ENCODE measurements at regions not wholly inside any gene's neighbourhood (a gene's known extent, or its start where the extent isn't known, plus 50 kb on each side); places are given as distances from the start of the nearest gene placed in this dataset.

DNA sequence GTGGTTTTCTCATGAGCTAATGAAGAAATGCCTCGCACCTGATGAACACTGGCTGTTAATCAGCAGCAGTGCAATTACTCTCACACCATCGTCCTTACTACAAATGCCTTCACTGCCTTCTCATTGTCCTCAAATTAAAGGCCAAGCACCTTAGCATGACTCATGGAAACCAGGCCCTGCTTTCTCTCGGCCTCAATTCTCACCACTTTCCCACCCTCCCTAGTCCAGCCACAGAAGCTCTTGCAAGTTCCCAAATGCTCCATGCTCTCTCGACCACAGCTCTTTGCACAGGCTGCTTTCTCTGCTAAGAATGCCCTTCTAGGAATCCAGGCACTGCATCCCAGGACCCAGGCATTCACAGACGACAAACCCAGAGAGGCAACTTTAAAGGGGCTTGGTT is 94.6 kb upstream of the KLF4 start:
- TF ChIP-seq, protein P1, sequence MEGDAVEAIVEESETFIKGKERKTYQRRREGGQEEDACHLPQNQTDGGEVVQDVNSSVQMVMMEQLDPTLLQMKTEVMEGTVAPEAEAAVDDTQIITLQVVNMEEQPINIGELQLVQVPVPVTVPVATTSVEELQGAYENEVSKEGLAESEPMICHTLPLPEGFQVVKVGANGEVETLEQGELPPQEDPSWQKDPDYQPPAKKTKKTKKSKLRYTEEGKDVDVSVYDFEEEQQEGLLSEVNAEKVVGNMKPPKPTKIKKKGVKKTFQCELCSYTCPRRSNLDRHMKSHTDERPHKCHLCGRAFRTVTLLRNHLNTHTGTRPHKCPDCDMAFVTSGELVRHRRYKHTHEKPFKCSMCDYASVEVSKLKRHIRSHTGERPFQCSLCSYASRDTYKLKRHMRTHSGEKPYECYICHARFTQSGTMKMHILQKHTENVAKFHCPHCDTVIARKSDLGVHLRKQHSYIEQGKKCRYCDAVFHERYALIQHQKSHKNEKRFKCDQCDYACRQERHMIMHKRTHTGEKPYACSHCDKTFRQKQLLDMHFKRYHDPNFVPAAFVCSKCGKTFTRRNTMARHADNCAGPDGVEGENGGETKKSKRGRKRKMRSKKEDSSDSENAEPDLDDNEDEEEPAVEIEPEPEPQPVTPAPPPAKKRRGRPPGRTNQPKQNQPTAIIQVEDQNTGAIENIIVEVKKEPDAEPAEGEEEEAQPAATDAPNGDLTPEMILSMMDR (conservative IDR thresholded peaks at IDR 0.05; ENCODE audit: low read depth in 2 of 2) = no peak
- TF ChIP-seq CREB1 (CRISPR knock-in tag; IDR thresholded peaks at IDR 0.05; ENCODE audit: low read depth) (no peak), EZH2 (IDR thresholded peaks at IDR 0.05; ENCODE audit: low read depth, unreplicated experiment) (no peak), POLR2AphosphoS5 (IDR thresholded peaks at IDR 0.05; ENCODE audit: low read depth) (no peak)

All from GM23338 (cell line).